NT2/D1 (cell line): ENCODE measurements at regions not wholly inside any gene's neighbourhood (a gene's known extent, or its start where the extent isn't known, plus 50 kb on each side); places are given as distances from the start of the nearest gene placed in this dataset.

Source experiments
- SUZ12 ChIP-seq: IDR thresholded peaks from 2 replicates; pipeline ENCODE4 v1.6.1; 2011; ENCODE audit not compliant: insufficient read length, insufficient read depth; ENCODE audit errors: extremely low read depth
- ZNF274 ChIP-seq: IDR thresholded peaks from 2 replicates; pipeline ENCODE4 v1.6.1; 2011; ENCODE audit warnings: mild to moderate bottlenecking, low read depth, low read length

DNA sequence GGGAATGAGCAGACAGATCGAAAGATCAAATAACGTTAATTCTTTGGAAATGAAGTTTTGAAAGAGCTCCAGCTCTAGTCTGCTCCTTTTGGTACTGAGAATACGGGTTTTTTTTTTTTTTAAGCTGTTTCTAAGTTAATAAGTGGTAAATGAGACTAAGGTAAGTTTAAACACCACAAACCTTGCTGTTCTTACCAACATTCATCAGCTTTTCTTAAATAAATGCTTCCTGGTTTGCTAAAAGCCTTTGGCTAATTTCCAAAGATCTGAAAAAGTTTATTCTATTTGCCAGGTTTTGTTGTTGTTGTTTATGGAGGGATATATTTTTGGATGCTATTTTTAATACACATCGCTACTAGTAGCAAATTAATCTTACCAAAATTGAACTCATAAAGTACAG, 55.1 kb upstream of the STXBP5 start:
- TF ChIP-seq SUZ12 (no peak), ZNF274 (no peak)
